IPS DF 4.7 (cell line): ENCODE measurements at regions not wholly inside any gene's neighbourhood (a gene's known extent, or its start where the extent isn't known, plus 50 kb on each side); places are given as distances from the start of the nearest gene placed in this dataset.
"Not testable (repeated sequence)": the region's sequence is repeated elsewhere in the genome, so short reads cannot be mapped to it uniquely, and the experiment has no call there.

Source experiments
- DNase-seq: peaks from one replicate; pipeline ENCODE4 v3.0.0-alpha.2; 2013; ENCODE audit warnings: low spot score; ENCODE audit errors: extremely low read depth

DNA sequence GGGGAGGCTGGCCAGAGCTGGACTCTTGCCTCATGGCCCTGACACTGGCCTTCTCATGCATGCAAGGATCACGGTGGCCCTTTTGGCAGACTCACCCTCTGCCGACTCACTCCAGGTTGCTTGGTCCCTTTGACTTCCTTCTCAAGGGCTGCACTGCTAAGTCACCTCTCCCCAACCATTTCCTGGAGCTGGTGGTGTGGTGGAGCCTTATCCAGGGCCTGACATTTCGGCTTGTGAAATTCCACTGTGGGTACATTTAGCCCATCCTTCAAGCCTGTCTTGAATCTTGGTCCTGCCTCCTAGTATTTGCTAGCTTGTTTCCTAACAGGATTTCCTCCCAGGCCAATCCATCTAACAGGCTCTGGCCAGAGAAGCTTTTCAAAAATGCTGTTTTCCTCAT is 52.6 kb upstream of the JUN start:
- DNase-seq: no peak

DNA sequence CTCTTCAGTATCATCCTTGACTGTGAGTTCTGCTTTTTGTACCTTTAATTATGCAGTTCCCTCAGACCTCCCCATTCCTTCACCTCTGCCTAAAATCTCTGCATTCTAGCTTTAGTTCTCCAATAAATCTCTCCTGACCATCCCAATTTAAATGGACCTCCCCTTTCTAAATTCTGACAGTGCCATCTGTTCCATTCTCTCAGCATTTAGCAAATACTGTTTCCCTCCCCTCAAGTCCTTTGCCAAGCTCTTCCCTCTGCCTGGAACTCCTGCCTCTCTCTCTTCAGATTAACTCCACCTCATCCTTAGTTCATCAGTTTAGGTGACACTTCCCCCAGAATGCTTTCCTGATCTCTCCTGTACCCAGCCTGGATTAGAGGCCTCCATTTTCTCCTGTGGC is 54.0 kb upstream of the JUN start:
- DNase-seq: no peak

DNA sequence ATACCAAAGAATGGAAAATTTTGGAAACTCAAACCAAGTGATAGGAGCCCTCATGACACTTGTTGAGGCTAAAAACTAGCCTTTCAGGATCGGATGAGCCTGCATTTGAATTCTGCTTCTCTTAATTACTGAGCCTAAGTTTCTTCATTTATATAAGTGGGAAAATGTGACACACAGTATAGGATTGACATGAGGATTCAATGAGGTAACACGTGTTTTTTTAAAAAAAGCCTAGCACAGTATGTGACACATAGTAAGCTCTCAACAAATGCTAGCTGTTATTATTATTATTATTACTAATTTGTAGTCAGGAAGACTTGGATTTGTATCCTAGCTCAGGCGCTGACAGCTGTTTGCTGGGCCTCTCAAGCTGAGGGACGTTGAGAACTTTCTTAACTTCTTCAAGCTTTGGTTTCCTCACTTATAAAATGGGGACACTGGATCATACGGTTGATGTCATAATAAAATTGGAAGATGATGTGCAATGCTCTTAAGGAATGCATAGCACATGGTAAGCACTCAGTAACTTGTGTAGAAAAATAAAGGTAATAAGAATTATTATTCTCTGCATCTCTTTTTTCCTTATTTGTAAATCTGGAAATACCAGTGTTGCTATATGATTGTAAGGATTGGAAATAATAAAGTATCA is 55.4 kb upstream of the JUN start:
- no peak for DNase-seq

DNA sequence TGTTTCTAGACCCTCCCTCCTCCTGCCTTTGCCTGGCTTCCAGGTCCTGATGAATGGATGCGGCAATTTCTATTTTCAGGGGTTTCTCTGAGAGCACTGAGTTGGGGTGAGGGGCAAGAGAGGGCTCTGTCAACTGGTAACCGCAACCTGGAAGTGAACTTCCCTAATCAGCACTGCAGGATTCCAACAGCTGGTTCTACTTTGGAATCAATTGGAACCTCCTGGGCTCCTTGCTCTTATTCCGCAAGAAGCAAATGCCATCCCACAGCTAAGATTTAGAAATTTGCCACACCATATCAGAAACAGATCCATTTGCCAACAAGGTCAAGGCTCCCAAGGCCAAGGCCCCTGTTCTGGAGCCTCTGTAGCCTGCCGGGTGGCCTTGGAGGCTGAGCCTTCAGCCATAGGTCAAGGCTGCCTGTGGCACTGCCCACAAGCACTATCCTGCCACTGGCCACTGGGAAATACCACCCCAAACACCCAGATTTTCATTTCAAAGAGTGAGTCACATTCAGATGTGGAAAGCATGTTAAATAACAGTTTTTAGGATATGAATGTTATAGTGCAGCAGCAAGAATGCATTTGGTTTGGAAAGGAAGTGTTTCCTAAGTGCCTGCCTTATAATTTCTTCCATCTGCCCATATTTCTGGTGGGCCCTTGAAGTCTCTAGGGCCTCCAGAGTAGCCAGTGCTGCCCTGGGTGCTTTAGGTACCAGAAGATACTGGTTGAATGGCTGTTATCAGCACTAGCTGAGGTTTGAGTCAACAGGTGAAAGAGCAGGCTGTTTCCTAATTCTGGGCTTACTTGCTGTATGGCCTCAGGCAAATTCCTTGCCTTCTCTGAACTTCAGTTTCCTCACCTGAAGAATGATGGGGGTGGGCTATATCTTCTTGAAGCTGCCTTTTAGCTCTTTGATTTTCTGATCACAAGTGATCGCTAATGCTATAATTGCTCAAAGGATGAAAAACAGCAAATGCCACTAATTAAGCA is 56.3 kb upstream of the JUN start:
- no peak for DNase-seq

DNA sequence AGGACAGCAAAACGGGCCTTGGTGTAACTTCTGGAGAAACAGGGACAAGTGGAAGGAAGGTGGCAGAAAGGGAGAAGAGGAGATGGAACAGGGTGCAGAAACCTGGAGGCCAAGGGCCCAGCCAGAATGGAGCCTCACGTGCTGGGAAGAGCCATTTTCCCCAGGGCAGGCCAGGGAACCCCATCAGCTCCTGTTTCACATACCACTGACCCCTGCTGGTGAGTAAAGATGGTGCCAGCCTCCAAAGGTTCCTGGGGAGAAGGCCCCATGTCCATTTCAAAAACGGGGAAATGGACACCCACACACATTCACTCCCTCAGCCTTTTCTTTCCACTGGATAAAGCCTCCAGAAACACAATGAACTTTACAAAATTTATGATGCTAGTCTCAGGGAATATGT is 57.6 kb upstream of the JUN start:
- no peak for DNase-seq

DNA sequence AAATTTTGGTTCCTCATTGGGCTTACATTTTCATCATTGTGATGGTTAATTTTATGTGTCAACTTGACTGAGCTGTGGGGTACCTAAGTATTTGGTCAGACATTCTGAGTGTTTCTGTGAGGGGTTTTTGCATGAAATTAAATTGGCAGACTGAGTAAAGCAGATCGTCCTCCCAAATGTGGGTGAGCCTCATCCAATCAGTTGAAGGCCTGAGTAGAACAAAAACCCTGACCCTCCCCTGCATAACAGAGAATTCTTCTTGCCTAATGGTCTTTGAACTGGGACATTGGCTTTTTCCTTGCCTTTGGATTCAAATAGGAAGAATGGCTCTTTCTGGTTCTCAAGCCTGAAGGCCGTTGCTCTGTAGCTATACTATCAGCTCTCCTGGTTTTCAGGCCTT is 59.1 kb upstream of the JUN start:
- no peak for DNase-seq

DNA sequence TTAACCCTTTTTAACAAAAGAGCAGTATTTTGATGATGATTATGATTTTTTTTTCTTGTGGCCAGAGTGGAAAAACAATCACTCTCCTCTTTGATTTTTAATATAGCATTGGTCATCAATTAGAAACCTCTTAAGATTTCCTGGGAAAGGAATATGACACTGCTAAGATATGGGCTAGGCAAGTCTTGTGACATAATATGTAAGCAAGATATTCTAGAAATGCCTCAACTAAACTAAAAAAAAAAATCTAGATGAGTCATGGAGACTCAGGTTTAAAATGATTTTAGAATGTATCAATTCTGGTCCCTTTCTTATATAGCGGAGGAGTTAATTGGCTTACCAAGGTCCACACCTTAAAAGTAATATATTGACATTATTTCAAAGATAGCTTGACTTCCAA is 60.3 kb upstream of the JUN start:
- DNase-seq: no peak

DNA sequence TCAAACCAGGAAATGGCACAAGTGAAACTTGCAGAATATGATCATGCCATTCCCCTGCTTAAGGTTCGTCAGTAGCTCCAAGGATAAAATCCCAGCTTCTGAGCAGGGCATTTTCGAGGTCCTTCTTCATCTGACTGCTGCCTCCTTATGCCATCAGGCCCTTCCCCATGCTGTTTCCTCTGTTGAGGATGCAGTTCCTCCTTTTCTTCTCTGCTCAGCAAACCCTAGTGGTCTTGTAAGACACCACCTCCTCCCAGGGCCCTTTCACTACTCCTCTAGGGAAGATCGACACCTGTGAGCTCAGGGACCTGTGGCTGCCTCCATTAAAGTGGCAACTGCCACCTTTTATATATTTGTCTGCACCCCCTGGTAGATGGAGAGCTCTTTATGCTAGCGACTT is 62.1 kb upstream of the JUN start:
- no peak for DNase-seq

DNA sequence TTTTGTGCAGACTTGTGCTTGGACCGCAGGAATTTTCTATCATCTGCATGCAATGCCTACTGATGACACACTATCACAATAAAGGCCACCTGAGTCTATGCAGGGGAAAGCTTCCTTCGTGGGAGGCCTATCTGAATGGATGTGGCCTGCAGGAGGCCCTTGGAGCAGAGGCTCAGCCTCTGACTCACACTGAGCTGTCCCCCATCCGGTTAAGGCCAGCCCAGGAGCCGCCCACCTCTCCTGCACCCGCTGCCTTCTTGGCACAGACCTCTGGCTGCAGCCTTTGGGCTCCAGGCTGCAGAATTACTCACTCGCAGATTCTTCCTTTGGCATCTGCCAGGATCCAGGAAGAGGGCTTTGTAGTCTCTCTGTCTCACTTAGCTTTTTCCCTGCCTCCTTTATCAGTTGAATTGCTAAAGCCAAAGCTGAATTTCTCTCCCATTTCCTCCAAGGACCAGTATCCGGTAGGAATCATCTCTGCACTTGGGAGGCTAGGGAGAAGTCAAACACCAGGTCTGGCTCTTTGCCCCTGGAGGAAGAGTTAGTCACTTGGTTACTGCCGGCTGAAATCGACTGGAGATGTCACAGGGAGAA is 65.1 kb upstream of the JUN start:
- no peak for DNase-seq

DNA sequence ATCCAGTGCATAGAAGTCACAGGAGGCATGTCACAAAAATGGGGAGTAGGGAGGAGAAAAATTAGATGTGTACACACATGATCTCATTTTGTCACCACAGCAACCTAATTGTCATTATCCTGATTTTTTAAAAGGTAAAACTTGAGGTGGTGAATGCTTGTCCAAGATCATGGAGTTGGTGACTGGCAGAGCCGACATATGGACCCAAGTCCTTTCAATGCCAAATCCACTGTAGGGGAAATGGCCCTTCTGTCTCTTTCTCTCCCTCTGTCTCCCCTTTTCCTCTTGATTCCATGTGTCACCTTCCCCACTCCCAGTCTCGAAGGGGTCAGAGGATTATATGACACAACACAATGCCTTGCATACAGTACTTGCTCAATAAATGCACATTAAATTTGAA is 65.7 kb upstream of the JUN start:
- DNase-seq: no peak

DNA sequence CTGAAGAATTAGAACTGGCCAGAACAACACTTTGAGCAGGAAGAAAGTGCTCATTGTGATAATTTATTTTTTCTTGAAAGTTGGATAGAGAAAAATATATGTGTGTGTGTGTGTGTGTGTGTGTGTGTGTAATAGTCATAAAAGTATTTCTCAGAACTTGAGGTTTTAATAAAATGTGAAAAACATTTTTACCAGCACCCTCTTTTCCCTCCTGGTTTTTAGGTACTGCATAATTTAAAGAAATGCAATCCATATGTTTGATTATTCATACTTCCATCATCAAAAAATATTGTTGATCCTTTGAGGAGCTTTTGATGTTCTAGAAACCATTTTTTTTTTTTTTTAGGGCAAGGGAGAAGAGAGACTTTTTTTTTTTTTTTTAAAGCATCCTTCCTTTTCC is 66.8 kb upstream of the JUN start:
- no peak for DNase-seq

DNA sequence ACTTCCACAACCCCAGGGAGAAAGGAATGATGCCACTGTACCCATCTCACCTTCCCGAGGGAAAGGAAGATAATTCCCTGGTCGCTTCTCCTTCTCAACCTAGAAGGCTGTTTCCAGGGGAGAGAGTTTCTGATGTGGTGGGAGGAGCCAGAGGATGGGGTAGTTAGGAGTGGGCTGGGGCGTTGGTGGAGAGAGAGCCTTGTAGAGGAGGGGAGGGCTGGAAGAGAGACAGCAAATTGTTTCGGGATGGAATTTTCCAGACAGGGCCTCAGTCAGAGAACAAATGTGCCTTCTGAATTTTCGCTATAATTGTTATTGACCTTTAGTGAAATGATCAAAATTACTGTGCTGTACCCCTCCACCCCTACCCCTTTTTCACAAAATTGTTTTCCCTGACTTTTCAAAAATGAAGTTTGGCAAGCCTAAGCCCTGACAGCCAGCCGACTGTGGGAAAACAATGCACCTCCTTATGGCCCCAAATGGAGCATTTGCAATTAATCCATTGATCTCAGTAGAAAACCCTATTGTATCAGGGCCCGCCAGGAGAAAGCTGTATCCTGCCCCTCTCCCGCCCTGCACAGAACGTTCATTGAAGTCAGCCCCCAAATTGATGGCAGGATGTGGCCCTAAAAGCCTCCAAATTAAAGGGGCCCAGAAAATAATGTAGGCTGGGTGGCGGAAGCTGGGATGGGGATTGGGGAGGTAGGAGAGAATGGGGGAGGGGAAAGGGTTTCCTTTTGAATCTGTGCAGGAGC is 69.1 kb upstream of the JUN start:
- no peak for DNase-seq

DNA sequence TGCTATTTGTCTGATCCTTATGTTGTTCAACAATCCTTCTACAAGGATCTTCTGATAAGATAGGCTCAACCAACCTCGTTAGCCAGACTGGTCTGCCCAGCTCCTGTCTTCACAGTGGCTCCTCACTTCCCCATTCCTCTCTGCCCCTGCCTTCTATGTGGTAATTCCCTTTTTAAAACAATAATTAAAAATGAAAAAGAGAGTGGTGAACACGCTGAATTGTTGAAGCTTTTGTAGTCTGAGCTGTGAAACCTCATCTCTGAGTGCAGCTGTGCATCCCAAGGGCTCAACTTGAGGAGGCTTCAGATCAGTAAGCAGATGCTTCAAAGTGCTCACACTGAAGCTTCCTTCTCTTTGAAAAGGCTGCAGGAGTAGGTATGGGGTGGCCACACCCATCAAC is 70.7 kb upstream of the JUN start:
- DNase-seq: no peak

DNA sequence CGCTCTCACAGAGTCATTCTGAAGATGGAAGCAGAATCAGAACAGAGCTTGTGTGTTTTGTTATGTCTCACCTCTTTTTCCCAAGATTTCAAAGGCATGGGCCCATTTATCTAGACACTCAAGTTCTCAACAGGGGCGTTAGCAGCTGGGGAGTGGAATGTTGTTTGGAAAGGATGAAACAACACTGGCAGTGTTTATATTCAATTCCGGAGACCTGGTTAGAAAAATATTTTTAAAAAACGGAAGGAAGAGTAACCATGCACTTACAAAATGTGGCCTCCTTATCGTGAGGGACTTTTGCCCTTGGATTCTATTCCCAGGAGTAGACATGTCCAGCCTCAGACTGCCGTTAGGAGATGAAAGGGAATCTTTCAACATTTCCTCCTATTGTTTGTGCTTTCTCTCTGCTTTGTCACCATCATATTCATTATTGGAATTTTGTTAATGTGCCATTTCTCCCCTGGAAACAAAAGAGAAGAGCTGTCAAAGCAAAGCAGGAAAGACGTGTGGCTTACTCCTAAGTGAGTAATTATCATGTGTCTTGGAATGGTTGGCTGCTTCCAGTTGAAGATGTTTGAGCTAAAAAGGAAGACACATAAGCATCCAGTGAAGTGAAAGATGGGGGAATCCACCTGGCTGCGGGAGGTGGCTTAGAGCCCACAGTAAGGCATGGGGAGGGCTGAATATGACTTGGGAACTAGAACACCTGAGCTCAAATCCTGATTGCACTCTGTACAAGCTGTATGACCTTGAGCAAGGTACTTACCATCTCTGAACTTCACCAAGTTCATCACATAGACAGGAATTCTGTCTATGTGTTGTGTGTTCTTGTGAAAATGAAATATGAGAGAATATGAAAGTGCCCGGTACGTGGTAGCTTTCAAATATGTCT is 71.7 kb upstream of the JUN start:
- DNase-seq: no peak

DNA sequence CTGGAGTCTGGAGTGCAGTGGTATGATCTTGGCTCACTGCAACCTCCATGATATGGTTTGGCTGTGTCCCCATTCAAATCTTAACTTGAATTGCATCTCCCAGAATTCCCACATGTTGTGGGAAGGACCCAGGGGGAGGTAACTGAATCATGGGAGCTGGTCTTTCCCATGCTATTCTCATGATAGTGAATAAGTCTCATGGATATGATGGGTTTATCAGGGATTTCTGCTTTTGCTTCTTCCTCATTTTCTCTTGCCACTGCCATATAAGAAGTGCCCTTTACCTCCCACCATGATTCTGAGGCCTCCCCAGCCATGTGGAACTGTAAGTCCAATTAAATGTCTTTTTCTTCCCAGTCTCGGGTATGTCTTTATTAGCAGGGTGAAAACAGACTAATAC is 72.4 kb upstream of the JUN start:
- DNase-seq: not testable (repeated sequence)

DNA sequence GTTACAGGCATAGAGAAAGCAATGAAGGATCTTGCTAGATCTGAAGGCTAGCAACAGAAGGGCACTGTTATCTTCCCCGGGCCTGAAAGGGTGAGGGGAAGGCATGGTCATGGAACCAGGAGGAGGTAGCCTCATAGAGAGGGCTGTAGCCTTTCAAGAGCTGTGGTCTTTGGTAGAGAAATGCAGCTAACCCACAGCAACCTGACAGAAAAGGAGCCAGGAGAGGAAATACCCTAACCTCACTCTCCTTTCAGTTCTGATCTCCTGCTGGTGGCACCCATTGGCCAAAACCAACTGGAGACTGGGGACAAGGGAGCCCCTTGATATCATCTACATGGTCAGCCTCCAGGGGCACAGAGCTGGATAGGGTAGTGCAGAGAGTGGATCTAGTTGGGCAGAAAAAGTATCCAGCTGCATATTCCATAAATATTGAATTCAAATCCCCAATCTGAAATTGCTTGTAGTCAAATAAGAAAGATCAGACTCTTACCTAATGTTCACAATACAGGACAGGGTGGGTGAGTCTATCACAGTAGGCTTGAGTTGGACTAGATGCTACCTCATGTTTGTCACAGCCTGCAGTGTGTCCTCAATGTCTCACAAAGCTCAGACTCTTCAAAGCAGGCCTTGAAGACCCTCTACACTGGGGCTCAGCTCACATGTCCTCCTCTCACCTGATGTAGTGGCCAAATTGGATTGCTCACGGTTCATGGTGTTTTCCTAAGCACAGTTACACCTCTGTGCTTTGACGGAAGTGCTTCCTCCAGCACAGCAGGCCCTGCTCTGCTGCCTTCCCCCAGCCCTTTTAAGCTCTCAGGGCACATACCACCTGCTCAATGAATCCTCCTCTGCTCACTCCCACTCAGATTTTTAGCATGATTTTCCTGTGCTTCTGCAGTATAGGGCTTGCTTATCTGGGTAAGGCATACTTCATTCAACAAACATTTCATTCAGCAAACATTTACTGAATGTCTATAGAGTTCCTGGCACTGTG is 74.1 kb upstream of the JUN start:
- no peak for DNase-seq

DNA sequence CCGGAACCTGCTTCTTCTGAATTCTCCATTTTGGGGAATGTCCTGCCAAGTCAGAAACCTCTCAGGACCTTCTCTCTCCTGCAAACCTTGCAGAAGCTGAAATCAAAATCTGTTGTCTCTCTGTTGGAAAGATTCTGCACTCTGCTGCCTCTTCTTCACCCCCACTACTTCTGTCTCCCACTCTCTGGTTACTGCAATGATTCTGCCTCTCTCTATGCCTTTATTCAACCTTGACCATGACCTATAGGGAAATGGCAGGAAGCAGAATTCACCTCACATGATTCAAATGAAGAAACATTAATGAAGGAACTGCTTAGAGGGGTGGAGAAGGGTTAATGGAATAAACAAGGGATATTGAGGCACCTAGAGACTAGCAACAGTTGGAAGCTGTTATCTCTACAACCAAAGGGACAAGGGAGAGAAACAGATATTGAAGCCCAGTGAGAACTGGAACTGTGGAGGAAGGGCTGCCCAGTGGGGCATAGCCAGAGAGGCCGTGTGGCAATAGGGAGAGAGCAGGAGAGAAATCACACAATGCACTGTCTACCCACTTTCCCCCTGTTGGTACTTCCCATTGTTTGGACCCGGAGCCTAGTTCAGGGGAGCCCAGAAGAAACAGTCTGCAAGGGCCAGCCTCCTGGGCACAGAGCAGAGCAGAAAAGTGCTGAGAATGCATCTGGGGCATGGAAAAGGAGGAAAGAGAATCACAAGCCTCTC is 76.1 kb upstream of the JUN start:
- no peak for DNase-seq

DNA sequence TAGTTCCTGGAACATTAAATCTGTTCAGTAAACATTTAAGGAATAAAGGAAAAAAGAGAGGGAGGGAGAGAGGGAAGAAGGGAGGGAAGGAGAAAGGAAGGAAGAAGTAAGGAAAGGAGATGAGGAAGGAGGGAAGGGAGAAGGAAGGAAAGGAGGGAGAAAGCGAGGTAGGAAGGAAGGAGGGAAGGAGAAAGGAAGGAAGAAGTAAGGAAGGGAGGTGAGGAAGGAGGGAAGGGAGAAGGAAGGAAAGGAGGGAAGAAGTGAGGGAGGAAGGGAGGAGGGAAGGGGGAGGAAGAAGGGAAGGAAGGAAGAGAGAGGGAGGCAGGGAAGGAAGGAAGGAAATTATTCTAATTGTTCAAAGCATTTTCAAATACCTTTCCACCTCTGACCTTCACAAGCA is 77.2 kb upstream of the JUN start:
- DNase-seq: no peak

DNA sequence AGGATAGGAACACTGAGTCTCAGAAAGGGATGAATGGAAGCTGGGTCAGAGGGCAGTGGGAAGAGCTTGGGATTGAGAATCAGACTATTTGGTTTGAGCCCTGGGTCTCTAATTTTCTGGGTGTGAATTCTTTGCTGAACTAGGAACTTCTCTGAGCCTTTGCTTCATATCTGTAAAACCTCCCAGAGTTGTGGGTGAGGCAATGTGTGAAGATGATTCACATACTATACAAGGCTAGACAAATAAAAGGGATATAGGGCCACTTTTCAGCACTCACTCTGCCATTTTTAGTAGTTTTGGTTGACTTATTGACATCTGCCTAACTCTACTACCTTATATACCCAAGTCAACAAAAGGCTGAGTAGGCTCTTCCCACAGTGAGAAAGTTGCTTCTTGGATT is 77.7 kb upstream of the JUN start:
- no peak for DNase-seq
